ENCODE measurements at regions not wholly inside any gene's neighbourhood (a gene's known extent, or its start where the extent isn't known, plus 50 kb on each side); places are given as distances from the start of the nearest gene placed in this dataset.

- no peak for DNase-seq
- H3K27ac ChIP-seq (ENCODE audit: low read length) = no peak overlapping the region
- TF ChIP-seq CTCF (IDR thresholded peaks at IDR 0.05; ENCODE audit: low read length) (no peak), EZH2 (optimal IDR thresholded peaks at IDR 0.05; ENCODE audit: low read depth, low read length) (no peak), EZH2phosphoT487 (IDR thresholded peaks at IDR 0.05; ENCODE audit: low read length) (no peak)
- H3K79me2 ChIP-seq (ENCODE audit: low read length) = no peaks in the 10 kb centered on the region
- no peak overlapping the region for H2AFZ ChIP-seq (ENCODE audit: low read length)
- H3K4me1 ChIP-seq (ENCODE audit: low read length) = no peaks in the 10 kb centered on the region
- no peak overlapping the region for H3K9ac ChIP-seq (ENCODE audit: low read length)
- no peaks in the 10 kb centered on the region for H3K27me3 ChIP-seq (replicated peaks; ENCODE audit: insufficient read depth, low read length)
- no peaks in the 10 kb centered on the region for H3F3A ChIP-seq (ENCODE audit: insufficient read depth, low read length)
- no peaks in the 10 kb centered on the region for H3K9me3 ChIP-seq (replicated peaks; ENCODE audit: insufficient read depth, low read length)
- no peak overlapping the region for H3K4me2 ChIP-seq (ENCODE audit: low read depth, low read length)
- no peaks in the 10 kb centered on the region for H4K20me1 ChIP-seq (ENCODE audit: insufficient read depth, low read length)
- no peak overlapping the region for H3K4me3 ChIP-seq (ENCODE audit: low read length)
- no peaks in the 10 kb centered on the region for H3K36me3 ChIP-seq (replicated peaks; ENCODE audit: insufficient read depth, low read length)
- H3K9me2 ChIP-seq (replicated peaks; ENCODE audit: insufficient read depth, low read length) = no peaks in the 10 kb centered on the region
Measured at GRCh38 chr5:51890435-51891116, 507.3 kb downstream of the ISL1 start.

GRCh38 chr5:51892680-51893079, 509.4 kb downstream of the ISL1 start:
- no peaks in the 10 kb centered on the region for H3K27me3 ChIP-seq (replicated peaks; ENCODE audit: insufficient read depth, low read length)
- H3K27ac ChIP-seq (ENCODE audit: low read length) = no peak overlapping the region
- H3K9me3 ChIP-seq (replicated peaks; ENCODE audit: insufficient read depth, low read length) = no peaks in the 10 kb centered on the region
- H4K20me1 ChIP-seq (ENCODE audit: insufficient read depth, low read length) = no peaks in the 10 kb centered on the region
- H3K9ac ChIP-seq (ENCODE audit: low read length) = no peak overlapping the region
- no peaks in the 10 kb centered on the region for H3K36me3 ChIP-seq (replicated peaks; ENCODE audit: insufficient read depth, low read length)
- H3K4me3 ChIP-seq (ENCODE audit: low read length) = no peak overlapping the region
- no peaks in the 10 kb centered on the region for H3K9me2 ChIP-seq (replicated peaks; ENCODE audit: insufficient read depth, low read length)
- TF ChIP-seq EZH2 (optimal IDR thresholded peaks at IDR 0.05; ENCODE audit: low read depth, low read length) (no peak), CTCF (IDR thresholded peaks at IDR 0.05; ENCODE audit: low read length) (no peak), EZH2phosphoT487 (IDR thresholded peaks at IDR 0.05; ENCODE audit: low read length) (no peak)
- no peaks in the 10 kb centered on the region for H3K4me1 ChIP-seq (ENCODE audit: low read length)
- H3F3A ChIP-seq (ENCODE audit: insufficient read depth, low read length) = no peaks in the 10 kb centered on the region
- no peaks in the 10 kb centered on the region for H3K79me2 ChIP-seq (ENCODE audit: low read length)
- H2AFZ ChIP-seq (ENCODE audit: low read length) = no peak overlapping the region
- no peak for DNase-seq
- H3K4me2 ChIP-seq (ENCODE audit: low read depth, low read length) = no peak overlapping the region

- Histone ChIP-seq H3F3A (ENCODE audit: insufficient read depth, low read length) (no peaks in the 10 kb centered on the region), H3K27ac (ENCODE audit: low read length) (no peak overlapping the region), H3K4me1 (ENCODE audit: low read length) (no peaks in the 10 kb centered on the region), H3K4me2 (ENCODE audit: low read depth, low read length) (no peak overlapping the region), H3K9me3 (replicated peaks; ENCODE audit: insufficient read depth, low read length) (no peaks in the 10 kb centered on the region), H2AFZ (ENCODE audit: low read length) (no peak overlapping the region), H3K9me2 (replicated peaks; ENCODE audit: insufficient read depth, low read length) (no peaks in the 10 kb centered on the region), H3K27me3 (replicated peaks; ENCODE audit: insufficient read depth, low read length) (no peaks in the 10 kb centered on the region), H3K9ac (ENCODE audit: low read length) (no peak overlapping the region), H4K20me1 (ENCODE audit: insufficient read depth, low read length) (no peaks in the 10 kb centered on the region), H3K36me3 (replicated peaks; ENCODE audit: insufficient read depth, low read length) (no peaks in the 10 kb centered on the region), H3K4me3 (ENCODE audit: low read length) (no peak overlapping the region), H3K79me2 (ENCODE audit: low read length) (no peaks in the 10 kb centered on the region)
- DNase-seq = no peak
- TF ChIP-seq CTCF (IDR thresholded peaks at IDR 0.05; ENCODE audit: low read length) (no peak), EZH2 (optimal IDR thresholded peaks at IDR 0.05; ENCODE audit: low read depth, low read length) (no peak), EZH2phosphoT487 (IDR thresholded peaks at IDR 0.05; ENCODE audit: low read length) (no peak)
Measured at GRCh38 chr5:51895834-51896233, 512.6 kb downstream of the ISL1 start.

All from MM.1S (cell line).